CD4-positive, alpha-beta T cell (primary cell): ENCODE measurements at regions not wholly inside any gene's neighbourhood (a gene's known extent, or its start where the extent isn't known, plus 50 kb on each side); places are given as distances from the start of the nearest gene placed in this dataset.
A peak's percentile ranks its signal among the peaks of the same experiment; 100 is the strongest.

Experiments
- ATAC-seq: fragments of 200-7000 bp; cut with Tn5 transposase; one replicate; pipeline ENCODE4 v1.10.0; 2022; ENCODE audit warnings: mild to moderate bottlenecking; ENCODE audit not compliant: poor library complexity
- CTCF ChIA-PET: fragments of 350-600 bp; sonication (Branson Sonifier 250); formaldehyde crosslinking; loops from one replicate; lab custom pipeline; 2021; ENCODE audit warnings: antibody characterized with exemption, inconsistent platforms; lab: Charles Lee
- POLR2A ChIA-PET: fragments of 350-600 bp; sonication (Branson Sonifier 250); formaldehyde crosslinking; loops from one replicate; lab custom pipeline; 2021; ENCODE audit warnings: antibody characterized with exemption, inconsistent platforms; lab: Charles Lee
- DNase-seq, 14 experiments: peaks; one replicate each; pipeline ENCODE4 v3.0.0-alpha.2; 2013 to 2020; ENCODE audit warnings: mixed read lengths in 2 of 14
- H3K27ac ChIP-seq, 2 donors: one replicate each; pipeline versions ENCODE4 v1.5.1 to v1.7.0; 2013; ENCODE audit warnings: low read length in 2 of 2, low read depth in 1 of 2, mild to moderate bottlenecking in 1 of 2
- H3K27me3 ChIP-seq, 2 experiments: 1 replicate in 1 of 2; 2 replicates in 1 of 2; pipeline versions ENCODE4 v1.6.1 to v1.7.0; 2013; ENCODE audit warnings: low read length in 2 of 2, control low read depth in 1 of 2, mild to moderate bottlenecking in 1 of 2, moderate library complexity in 1 of 2; ENCODE audit not compliant: insufficient read depth in 2 of 2, control insufficient read depth in 1 of 2
- H3K36me3 ChIP-seq: one replicate; pipeline ENCODE4 v1.6.1; 2013; ENCODE audit warnings: low read length, control low read depth; ENCODE audit not compliant: insufficient read depth
- H3K4me1 ChIP-seq: one replicate; pipeline ENCODE4 v1.6.1; 2013; ENCODE audit warnings: low read length, control low read depth; ENCODE audit not compliant: insufficient read depth
- H3K4me3 ChIP-seq: one replicate; pipeline ENCODE4 v1.5.1; 2013; ENCODE audit warnings: mild to moderate bottlenecking, low read length, moderate library complexity
- H3K9me3 ChIP-seq, 2 experiments: 1 replicate in 1 of 2; 2 replicates in 1 of 2; pipeline versions ENCODE4 v1.6.1 to v1.7.0; 2013; ENCODE audit warnings: low read length in 2 of 2, mild to moderate bottlenecking in 2 of 2, control low read depth in 1 of 2, moderate library complexity in 1 of 2; ENCODE audit not compliant: control insufficient read depth in 1 of 2, insufficient read depth in 1 of 2
- H3K27ac Mint-ChIP-seq: one replicate; pipeline ENCODE4 v1.8.0; 2020; ENCODE audit warnings: mixed read lengths
- H3K27me3 Mint-ChIP-seq: one replicate; pipeline ENCODE4 v1.8.0; 2021; ENCODE audit warnings: mixed read lengths
- H3K36me3 Mint-ChIP-seq: one replicate; pipeline ENCODE4 v1.8.0; 2021; ENCODE audit warnings: low read depth, mixed read lengths
- H3K4me1 Mint-ChIP-seq: one replicate; pipeline ENCODE4 v1.8.0; 2021; ENCODE audit warnings: low read depth, mixed read lengths
- H3K4me3 Mint-ChIP-seq: one replicate; pipeline ENCODE4 v1.8.0; 2020; ENCODE audit warnings: mild to moderate bottlenecking, mixed read lengths
- H3K9me3 Mint-ChIP-seq: one replicate; pipeline ENCODE4 v1.8.0; 2020; ENCODE audit warnings: mixed read lengths
- intact Hi-C, 2 experiments: fragments of 100-400 bp; cut with DNase I in 1 of 2; cut with micrococcal nuclease in 1 of 2; formaldehyde crosslinking; loops; one replicate each; pipeline versions ENCODE4 v1.15.1 to v1.9.0; 2023 to 2025; cut with DNase I, micrococcal nuclease
- TF ChIP-seq, protein P1 (sequence below): fragments of 200-600 bp; IDR thresholded peaks from one replicate; pipeline ENCODE4 v1.8.0; 2022; ENCODE audit warnings: antibody characterized with exemption, mild to moderate bottlenecking

DNA sequence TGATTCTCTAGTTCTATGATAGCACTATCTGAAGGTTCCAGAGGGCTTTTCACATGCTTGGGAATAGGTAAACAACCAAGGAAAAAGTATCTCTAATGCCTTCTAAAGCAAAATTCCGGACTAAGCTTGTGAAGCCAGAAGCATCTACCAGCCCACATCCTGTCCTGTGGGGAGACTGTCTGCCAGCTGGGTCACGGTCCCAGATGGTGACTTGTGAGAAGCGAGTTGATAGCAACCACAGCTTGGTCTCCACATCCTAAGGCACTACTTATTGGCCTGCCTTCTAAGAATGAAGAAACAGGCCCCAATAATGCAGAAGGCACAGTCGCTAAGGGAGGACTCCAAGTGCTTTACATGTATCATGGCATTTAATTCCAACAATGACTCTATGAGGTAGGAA lies 184.1 kb upstream of the ADRA1B start:
- H3K4me3 ChIP-seq = no peak overlapping the region
- ATAC-seq = no peak
- H3K27ac ChIP-seq = no peak overlapping the region
- no peak overlapping the region for H3K4me3 Mint-ChIP-seq
- no peaks in the 10 kb centered on the region for H3K36me3 ChIP-seq
- H3K4me1 Mint-ChIP-seq = no peaks in the 10 kb centered on the region
- no peaks in the 10 kb centered on the region for H3K36me3 Mint-ChIP-seq
- ChIA-PET CTCF (no interaction called here), POLR2A (no interaction called here)
- peaks cover 4% of the 10 kb centered on the region for H3K27me3 Mint-ChIP-seq
- TF ChIP-seq, protein P1, sequence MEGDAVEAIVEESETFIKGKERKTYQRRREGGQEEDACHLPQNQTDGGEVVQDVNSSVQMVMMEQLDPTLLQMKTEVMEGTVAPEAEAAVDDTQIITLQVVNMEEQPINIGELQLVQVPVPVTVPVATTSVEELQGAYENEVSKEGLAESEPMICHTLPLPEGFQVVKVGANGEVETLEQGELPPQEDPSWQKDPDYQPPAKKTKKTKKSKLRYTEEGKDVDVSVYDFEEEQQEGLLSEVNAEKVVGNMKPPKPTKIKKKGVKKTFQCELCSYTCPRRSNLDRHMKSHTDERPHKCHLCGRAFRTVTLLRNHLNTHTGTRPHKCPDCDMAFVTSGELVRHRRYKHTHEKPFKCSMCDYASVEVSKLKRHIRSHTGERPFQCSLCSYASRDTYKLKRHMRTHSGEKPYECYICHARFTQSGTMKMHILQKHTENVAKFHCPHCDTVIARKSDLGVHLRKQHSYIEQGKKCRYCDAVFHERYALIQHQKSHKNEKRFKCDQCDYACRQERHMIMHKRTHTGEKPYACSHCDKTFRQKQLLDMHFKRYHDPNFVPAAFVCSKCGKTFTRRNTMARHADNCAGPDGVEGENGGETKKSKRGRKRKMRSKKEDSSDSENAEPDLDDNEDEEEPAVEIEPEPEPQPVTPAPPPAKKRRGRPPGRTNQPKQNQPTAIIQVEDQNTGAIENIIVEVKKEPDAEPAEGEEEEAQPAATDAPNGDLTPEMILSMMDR = no peak
- H3K27me3 ChIP-seq = no peaks in the 10 kb centered on the region
- DNase-seq = peak in 3 of 14 experiments; percentile 11 to 25 (median 20)
- no peaks in the 10 kb centered on the region for H3K9me3 Mint-ChIP-seq
- no peaks in the 10 kb centered on the region for H3K9me3 ChIP-seq
- no peak overlapping the region for H3K27ac Mint-ChIP-seq
- intact Hi-C loops = no loop called here
- H3K4me1 ChIP-seq = no peaks in the 10 kb centered on the region

GRCh38 chr5:159734366-159734765 lies 181.9 kb upstream of the ADRA1B start:
- ATAC-seq = no peak
- Mint-ChIP-seq H3K9me3 (peaks cover 2% of the 10 kb centered on the region), H3K36me3 (no peaks in the 10 kb centered on the region), H3K4me1 (no peaks in the 10 kb centered on the region), H3K4me3 (no peak overlapping the region), H3K27me3 (no peaks in the 10 kb centered on the region), H3K27ac (no peak overlapping the region)
- Histone ChIP-seq H3K4me1 (no peaks in the 10 kb centered on the region), H3K9me3 (no peaks in the 10 kb centered on the region), H3K4me3 (no peak overlapping the region), H3K27ac (no peak overlapping the region), H3K36me3 (no peaks in the 10 kb centered on the region), H3K27me3 (peaks cover 0 to 7% of the 10 kb centered on the region in 2 experiments)
- intact Hi-C loops = no loop called here
- no peak for DNase-seq
- ChIA-PET CTCF (no interaction called here), POLR2A (no interaction called here)
- TF ChIP-seq, protein P1 = no peak

- Mint-ChIP-seq H3K4me1 (no peaks in the 10 kb centered on the region), H3K4me3 (no peak overlapping the region), H3K36me3 (no peaks in the 10 kb centered on the region), H3K27me3 (no peaks in the 10 kb centered on the region), H3K27ac (no peak overlapping the region), H3K9me3 (peaks cover 2% of the 10 kb centered on the region)
- Histone ChIP-seq H3K36me3 (no peaks in the 10 kb centered on the region), H3K27ac (no peak overlapping the region), H3K4me3 (no peak overlapping the region), H3K9me3 (no peaks in the 10 kb centered on the region), H3K27me3 (peaks cover 0 to 9% of the 10 kb centered on the region in 2 experiments), H3K4me1 (no peaks in the 10 kb centered on the region)
- ATAC-seq (no peak), DNase-seq (no peak)
- TF ChIP-seq, protein P1 = no peak
- intact Hi-C loops = no loop called here
- ChIA-PET POLR2A (no interaction called here), CTCF (no interaction called here)
These were observed 181.2 kb upstream of the ADRA1B start for GRCh38 chr5:159735036-159735435.
